LHCN-M2 (cell line): ENCODE measurements at regions not wholly inside any gene's neighbourhood (a gene's known extent, or its start where the extent isn't known, plus 50 kb on each side); places are given as distances from the start of the nearest gene placed in this dataset.

Source experiments
- DNase-seq: peaks from one replicate; pipeline ENCODE4 v3.0.0-alpha.2; 2012; ENCODE audit warnings: low read depth

GRCh38 chr16:80418517-80419355 lies 122.1 kb upstream of the DYNLRB2 start:
- no peak for DNase-seq

DNA sequence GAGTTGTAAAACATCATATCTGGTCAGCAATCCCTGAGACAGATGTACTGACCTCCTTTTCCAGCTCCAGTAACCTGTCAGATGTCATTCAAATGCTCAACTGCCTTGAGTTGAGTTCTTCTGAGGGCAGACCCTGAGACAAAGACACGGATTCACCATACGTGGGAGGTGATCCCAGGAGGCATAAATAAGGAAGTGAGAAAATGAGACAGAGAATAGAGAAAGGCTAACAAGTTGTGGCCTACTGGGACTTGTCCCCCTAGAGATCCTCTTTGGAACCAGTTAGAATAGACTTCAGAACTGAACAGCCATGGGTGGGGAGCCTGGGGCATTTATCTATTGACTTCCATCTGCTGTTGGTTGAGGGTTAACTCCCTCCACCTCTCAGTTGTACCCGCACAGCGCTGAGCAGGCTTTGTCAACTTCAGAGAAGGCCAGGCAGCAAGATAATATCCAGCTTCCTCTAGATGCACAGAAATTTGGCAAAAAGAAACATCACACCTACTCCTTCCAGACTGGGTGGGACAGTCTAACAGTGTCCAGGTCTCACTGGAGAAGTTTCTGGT lies 123.0 kb upstream of the DYNLRB2 start:
- no peak for DNase-seq

GRCh38 chr16:80408014-80408413 lies 132.8 kb upstream of the DYNLRB2 start:
- no peak for DNase-seq

DNA sequence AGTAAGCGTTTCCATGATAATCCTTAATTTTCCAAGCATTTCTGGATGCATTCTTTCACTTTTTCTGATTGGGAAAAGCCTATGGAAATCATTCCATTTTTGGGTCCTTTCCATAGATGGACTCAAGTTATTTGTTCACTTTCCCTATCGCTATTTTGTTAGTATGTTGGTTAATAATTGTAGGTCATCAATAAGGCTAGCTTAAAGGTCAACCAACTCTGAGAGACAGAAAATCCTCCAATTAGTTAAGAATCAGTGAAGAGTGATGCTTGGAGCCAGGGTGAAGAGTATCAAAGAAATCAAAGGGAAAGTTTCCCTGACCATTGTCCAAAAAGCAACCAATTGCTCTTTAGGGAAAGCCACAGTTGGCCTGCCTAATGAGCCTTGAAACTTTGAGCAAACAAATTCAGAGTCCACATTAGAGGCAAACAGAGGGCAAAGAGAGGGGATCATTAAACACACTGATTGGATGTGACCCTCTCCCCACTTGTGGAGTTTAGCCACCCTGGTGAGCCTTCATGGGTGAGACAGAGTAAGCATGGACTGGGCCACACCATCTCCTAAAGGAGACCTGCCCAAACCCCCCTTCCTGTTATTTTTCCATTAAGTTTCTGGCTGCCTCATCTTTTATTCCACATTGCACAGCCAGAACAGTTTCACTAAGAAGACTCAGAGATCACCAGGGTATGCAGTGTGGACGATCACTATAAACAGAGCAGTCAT lies 133.4 kb upstream of the DYNLRB2 start:
- no peak for DNase-seq

DNA sequence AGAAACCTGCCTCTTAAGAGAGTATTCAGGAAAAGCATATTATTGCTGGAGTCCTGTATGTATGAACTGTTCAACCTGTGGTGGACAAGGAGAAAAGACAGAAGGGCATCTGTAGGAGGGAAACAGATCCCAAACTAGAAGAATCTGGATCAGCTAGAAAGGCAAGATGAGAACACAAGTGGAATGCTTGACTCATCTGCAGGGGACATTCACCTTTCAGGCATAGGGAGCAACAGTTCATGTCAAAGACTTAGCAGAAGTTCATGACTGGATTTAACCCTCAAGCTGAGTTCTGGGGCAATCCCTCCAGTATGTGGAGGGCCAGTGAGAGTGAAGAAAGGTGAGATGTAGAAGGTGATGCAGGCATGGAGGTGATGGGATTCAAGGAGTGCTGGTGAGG lies 135.9 kb upstream of the DYNLRB2 start:
- DNase-seq, result no peak

DNA sequence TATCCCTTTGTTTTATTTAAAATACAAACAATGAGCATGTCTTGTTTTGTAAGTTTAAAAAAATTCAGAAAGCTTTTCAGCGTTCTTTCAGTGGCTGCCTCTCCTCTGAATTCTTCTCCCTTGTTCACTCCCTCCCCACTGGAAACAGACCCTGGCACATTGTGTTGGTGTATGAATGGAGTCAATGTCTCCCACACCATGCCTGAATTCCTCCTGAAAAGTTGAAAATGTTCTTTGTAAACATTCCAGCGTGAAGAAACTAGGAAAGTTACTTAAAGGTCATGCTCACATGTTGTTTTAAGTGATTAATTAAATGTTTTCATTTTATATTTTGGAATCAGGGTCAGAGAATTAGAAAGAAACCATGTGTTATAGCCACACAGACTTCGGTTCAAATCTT lies 136.9 kb upstream of the DYNLRB2 start:
- no peak for DNase-seq

GRCh38 chr16:80390871-80391489 lies 149.8 kb upstream of the DYNLRB2 start:
- DNase-seq, result no peak

DNA sequence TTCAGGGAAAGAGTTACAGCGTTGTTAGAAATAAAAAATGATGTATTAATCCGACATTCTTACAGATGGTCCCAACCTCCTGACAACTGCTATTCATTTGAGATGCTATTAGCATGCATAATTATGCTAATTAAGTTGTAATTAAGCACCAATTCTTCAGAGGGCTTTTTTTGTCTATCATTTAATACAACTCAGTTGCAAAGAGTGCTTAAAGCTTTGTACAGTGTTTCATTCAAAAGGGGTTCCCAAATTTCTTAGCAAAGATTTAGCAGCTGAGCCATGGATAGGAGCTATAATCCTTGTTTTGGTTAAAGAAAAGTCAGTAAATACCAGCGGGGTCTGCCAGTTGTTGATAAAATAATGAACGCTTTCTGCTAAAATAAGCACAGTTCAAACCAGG lies 150.7 kb upstream of the DYNLRB2 start:
- DNase-seq, result no peak

DNA sequence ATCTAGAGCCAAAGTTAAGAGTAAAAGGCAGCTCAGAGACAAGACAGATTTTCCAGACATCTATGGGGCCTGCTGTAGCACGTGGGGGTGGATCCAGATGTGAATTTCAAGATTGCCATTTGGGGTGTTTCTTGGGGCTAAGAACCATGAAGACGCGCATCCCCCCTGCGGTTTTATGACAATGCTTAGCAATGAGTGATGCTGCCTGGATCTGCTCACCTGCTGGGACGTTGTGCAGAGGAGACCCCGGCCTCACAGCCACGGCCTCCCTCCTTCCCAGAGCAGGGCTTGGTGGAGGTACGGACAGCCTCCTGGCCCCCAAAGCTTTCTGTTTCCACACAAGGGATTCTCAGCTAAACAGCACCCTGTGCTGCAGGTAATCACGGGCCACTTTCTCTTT lies 151.5 kb upstream of the DYNLRB2 start:
- DNase-seq, result no peak

- DNase-seq, result no peak
These were observed 153.4 kb upstream of the DYNLRB2 start for GRCh38 chr16:80387318-80387921.

DNA sequence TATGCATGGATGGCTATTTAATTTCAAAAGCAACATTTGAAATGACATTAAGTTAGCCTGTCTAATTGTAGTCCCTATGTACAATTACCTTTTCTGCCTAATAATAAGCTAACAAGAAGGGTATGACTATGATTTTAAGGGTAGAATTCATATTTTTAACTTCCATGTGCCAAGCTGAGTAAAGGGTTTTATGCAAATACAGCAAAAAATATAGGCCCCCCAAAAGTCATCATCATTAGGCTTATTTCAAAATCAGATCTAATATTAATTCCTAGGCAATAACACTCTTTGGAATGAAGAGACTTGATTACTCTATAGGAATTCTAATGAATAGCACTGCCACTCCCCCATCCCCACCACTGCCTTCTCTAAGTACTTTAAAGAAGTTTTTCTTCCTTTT lies 155.9 kb upstream of the DYNLRB2 start:
- DNase-seq, result no peak

DNA sequence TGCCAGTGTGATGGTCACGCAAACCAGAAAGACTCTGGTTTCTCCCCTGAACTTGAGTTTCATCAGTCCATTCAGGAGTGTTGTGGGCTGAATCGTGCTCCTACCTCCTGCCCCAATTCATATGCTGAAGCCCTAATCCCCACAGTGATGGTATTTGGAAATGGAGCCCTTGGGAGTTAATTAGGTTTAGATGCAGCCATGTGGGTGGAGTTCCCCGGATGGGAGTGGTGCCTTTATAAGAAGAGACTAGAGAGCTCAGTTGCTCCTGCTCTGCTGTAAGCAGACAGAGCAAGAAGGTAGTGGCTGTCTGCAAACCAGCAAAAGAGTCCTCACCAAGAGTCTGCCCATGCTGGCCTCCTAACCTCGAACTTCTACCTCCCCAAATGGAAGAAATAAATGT lies 160.3 kb upstream of the DYNLRB2 start:
- no peak for DNase-seq

GRCh38 chr16:80377096-80377956 lies 163.5 kb upstream of the DYNLRB2 start:
- DNase-seq, result no peak

DNA sequence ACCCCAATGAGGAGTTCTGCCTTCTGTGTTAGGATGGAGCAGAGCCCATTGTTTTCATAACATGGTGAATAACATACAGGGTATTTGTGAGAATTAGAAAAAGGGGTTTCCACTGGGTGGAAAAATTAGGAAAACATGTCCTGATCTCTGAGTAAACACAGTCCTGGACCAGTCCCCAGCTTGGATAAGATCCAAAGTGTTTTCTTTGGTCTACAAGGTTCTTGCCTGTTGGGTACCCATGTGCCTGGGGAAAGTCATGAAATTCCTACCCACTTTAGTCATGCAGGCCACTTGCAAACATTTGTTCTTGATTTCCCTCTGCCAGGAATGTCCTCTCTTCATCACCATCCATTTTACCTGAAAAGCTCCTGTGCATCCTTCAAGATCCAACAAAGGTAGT lies 164.8 kb upstream of the DYNLRB2 start:
- no peak for DNase-seq

DNA sequence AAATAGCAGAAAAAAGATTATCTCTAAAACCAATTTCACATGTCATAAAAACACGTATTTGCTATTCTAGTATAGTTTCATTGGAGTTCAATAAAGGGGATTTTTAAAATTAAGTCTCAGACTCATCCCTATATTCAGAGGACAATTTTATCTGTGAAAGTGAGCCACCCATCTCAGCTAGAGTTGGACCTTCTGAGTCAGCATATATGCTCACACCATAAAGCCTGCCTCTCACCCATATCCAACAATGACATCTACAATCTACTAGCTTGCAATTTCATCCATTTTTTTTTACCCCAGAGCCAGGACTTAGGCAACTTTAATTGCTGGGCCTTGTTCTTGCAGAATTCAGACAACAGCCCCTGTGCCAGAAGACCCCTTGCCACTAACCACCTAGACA lies 165.3 kb upstream of the DYNLRB2 start:
- no peak for DNase-seq

GRCh38 chr16:80372341-80372740 lies 168.5 kb upstream of the DYNLRB2 start:
- DNase-seq, result no peak

- DNase-seq, result peak; percentile 48
These were observed 171.4 kb upstream of the DYNLRB2 start for GRCh38 chr16:80369138-80369958.

GRCh38 chr16:80367037-80367658 lies 173.6 kb upstream of the DYNLRB2 start:
- DNase-seq, result no peak

DNA sequence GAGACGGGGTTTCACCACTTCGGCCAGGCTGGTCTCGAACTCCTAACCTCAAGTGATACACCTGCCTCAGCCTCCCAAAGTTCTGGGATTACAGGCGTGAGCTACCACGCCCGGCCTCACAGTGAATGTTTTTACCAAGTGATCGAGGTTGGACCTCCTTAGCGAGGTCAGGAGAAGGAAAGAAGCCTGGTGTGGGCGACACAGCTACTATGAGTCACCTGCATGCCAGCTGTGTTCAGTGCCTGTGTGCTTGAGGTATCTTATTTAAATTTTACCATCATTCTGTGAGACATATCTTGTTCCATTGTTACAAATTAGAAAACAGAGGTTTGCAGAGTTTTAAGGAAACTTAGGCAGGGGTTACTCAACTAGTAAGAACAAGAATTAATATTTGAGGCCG lies 174.8 kb upstream of the DYNLRB2 start:
- DNase-seq, result peak; percentile 19

DNA sequence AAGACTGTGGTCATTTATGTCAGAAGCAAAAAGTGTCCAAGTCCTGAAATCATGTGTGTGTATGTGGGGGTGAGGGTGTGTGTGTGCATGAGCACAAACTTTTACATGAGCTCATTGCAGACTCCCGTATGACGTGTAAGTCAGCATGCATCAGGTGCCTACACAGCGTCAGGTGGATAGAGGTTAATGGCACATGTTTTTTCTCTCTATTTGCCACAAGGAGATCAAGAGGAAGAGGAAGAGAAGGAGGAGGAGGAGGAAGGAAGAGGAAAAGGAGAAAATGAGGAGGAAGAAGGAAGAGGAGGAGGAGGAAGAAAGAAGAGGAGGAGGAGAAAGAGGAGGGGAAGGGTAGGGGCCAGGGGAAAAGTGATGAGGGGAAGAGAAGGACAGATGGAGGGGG lies 178.0 kb upstream of the DYNLRB2 start:
- no peak for DNase-seq
